ENCODE measurements at regions not wholly inside any gene's neighbourhood (a gene's known extent, or its start where the extent isn't known, plus 50 kb on each side); places are given as distances from the start of the nearest gene placed in this dataset.

DNA sequence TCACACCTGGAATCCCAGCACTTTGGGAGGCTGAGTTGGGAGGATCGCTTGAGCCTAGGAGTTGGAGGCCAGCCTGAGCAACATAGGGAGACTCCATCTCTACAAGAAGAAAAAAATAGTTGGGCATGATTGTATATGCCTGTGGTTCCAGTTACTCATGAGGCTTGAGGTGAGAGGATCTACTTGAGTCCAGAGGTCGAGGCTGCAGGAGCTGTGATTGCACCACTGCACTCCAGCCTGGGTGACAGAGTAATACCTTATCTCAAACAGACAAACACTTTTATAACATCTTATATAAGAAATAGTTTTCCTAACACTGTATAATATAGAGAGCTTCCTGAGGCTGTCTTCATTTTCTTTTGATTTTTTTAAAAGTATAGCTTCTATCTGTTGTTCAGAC, 448.4 kb upstream of the COBL start (continued):
- TF ChIP-seq, protein P1, sequence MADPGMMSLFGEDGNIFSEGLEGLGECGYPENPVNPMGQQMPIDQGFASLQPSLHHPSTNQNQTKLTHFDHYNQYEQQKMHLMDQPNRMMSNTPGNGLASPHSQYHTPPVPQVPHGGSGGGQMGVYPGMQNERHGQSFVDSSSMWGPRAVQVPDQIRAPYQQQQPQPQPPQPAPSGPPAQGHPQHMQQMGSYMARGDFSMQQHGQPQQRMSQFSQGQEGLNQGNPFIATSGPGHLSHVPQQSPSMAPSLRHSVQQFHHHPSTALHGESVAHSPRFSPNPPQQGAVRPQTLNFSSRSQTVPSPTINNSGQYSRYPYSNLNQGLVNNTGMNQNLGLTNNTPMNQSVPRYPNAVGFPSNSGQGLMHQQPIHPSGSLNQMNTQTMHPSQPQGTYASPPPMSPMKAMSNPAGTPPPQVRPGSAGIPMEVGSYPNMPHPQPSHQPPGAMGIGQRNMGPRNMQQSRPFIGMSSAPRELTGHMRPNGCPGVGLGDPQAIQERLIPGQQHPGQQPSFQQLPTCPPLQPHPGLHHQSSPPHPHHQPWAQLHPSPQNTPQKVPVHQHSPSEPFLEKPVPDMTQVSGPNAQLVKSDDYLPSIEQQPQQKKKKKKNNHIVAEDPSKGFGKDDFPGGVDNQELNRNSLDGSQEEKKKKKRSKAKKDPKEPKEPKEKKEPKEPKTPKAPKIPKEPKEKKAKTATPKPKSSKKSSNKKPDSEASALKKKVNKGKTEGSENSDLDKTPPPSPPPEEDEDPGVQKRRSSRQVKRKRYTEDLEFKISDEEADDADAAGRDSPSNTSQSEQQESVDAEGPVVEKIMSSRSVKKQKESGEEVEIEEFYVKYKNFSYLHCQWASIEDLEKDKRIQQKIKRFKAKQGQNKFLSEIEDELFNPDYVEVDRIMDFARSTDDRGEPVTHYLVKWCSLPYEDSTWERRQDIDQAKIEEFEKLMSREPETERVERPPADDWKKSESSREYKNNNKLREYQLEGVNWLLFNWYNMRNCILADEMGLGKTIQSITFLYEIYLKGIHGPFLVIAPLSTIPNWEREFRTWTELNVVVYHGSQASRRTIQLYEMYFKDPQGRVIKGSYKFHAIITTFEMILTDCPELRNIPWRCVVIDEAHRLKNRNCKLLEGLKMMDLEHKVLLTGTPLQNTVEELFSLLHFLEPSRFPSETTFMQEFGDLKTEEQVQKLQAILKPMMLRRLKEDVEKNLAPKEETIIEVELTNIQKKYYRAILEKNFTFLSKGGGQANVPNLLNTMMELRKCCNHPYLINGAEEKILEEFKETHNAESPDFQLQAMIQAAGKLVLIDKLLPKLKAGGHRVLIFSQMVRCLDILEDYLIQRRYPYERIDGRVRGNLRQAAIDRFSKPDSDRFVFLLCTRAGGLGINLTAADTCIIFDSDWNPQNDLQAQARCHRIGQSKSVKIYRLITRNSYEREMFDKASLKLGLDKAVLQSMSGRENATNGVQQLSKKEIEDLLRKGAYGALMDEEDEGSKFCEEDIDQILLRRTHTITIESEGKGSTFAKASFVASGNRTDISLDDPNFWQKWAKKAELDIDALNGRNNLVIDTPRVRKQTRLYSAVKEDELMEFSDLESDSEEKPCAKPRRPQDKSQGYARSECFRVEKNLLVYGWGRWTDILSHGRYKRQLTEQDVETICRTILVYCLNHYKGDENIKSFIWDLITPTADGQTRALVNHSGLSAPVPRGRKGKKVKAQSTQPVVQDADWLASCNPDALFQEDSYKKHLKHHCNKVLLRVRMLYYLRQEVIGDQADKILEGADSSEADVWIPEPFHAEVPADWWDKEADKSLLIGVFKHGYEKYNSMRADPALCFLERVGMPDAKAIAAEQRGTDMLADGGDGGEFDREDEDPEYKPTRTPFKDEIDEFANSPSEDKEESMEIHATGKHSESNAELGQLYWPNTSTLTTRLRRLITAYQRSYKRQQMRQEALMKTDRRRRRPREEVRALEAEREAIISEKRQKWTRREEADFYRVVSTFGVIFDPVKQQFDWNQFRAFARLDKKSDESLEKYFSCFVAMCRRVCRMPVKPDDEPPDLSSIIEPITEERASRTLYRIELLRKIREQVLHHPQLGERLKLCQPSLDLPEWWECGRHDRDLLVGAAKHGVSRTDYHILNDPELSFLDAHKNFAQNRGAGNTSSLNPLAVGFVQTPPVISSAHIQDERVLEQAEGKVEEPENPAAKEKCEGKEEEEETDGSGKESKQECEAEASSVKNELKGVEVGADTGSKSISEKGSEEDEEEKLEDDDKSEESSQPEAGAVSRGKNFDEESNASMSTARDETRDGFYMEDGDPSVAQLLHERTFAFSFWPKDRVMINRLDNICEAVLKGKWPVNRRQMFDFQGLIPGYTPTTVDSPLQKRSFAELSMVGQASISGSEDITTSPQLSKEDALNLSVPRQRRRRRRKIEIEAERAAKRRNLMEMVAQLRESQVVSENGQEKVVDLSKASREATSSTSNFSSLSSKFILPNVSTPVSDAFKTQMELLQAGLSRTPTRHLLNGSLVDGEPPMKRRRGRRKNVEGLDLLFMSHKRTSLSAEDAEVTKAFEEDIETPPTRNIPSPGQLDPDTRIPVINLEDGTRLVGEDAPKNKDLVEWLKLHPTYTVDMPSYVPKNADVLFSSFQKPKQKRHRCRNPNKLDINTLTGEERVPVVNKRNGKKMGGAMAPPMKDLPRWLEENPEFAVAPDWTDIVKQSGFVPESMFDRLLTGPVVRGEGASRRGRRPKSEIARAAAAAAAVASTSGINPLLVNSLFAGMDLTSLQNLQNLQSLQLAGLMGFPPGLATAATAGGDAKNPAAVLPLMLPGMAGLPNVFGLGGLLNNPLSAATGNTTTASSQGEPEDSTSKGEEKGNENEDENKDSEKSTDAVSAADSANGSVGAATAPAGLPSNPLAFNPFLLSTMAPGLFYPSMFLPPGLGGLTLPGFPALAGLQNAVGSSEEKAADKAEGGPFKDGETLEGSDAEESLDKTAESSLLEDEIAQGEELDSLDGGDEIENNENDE (IDR thresholded peaks at IDR 0.05; ENCODE audit: insufficient replicate concordance, low read length), result no peak
- TF ChIP-seq SIN3A (conservative IDR thresholded peaks at IDR 0.05 in 1 of 2, IDR thresholded peaks at IDR 0.05 in 1 of 2; ENCODE audit: low read depth in 1 of 2, low read length in 2 of 2), result no peak
- TF ChIP-seq, protein P2, sequence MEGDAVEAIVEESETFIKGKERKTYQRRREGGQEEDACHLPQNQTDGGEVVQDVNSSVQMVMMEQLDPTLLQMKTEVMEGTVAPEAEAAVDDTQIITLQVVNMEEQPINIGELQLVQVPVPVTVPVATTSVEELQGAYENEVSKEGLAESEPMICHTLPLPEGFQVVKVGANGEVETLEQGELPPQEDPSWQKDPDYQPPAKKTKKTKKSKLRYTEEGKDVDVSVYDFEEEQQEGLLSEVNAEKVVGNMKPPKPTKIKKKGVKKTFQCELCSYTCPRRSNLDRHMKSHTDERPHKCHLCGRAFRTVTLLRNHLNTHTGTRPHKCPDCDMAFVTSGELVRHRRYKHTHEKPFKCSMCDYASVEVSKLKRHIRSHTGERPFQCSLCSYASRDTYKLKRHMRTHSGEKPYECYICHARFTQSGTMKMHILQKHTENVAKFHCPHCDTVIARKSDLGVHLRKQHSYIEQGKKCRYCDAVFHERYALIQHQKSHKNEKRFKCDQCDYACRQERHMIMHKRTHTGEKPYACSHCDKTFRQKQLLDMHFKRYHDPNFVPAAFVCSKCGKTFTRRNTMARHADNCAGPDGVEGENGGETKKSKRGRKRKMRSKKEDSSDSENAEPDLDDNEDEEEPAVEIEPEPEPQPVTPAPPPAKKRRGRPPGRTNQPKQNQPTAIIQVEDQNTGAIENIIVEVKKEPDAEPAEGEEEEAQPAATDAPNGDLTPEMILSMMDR (IDR thresholded peaks at IDR 0.05; ENCODE audit: control extremely low read depth in 1 of 3, insufficient read depth in 1 of 3, low read depth in 1 of 3, low read length in 3 of 3), result no peak
- TF ChIP-seq SIX5 (IDR thresholded peaks at IDR 0.05; ENCODE audit: low read depth, low read length), result no peak
- no peak for TF ChIP-seq EGR1 (IDR thresholded peaks at IDR 0.05; ENCODE audit: borderline replicate concordance, low read depth, low read length)
- TF ChIP-seq CBX5 (IDR thresholded peaks at IDR 0.05; ENCODE audit: low read depth, low read length), result no peak
- TF ChIP-seq SUZ12 (IDR thresholded peaks at IDR 0.05; ENCODE audit: low read length), result no peak
- TF ChIP-seq SIRT6 (IDR thresholded peaks at IDR 0.05; ENCODE audit: low read length), result no peak
- no peak for TF ChIP-seq CTBP2 (IDR thresholded peaks at IDR 0.05; ENCODE audit: borderline replicate concordance, insufficient read depth, insufficient read length, low read length)

Measured in H1 (cell line).